ENCODE measurements at regions not wholly inside any gene's neighbourhood (a gene's known extent, or its start where the extent isn't known, plus 50 kb on each side); places are given as distances from the start of the nearest gene placed in this dataset.

GRCh38 chr3:68135067-68135466 is 480.7 kb upstream of the SUCLG2 start:
- no peak for TF ChIP-seq SIN3A (IDR thresholded peaks at IDR 0.05; ENCODE audit: borderline replicate concordance, low read depth, low read length)
- TF ChIP-seq TEAD4 (IDR thresholded peaks at IDR 0.05; ENCODE audit: borderline replicate concordance, insufficient read depth): no peak
- no peak for TF ChIP-seq MAX (IDR thresholded peaks at IDR 0.05; ENCODE audit: low read depth)
- no peak for TF ChIP-seq USF1 (IDR thresholded peaks at IDR 0.05; ENCODE audit: borderline replicate concordance, low read depth)
- no peak for TF ChIP-seq FOXM1 (IDR thresholded peaks at IDR 0.05; ENCODE audit: low read depth)
- no peak for TF ChIP-seq CTCF (IDR thresholded peaks at IDR 0.05)
- TF ChIP-seq USF2 (IDR thresholded peaks at IDR 0.05; ENCODE audit: borderline replicate concordance, low read depth, low read length): no peak
- TF ChIP-seq EP300 (IDR thresholded peaks at IDR 0.05; ENCODE audit: borderline replicate concordance in 1 of 2, low read depth in 1 of 2, low read length in 1 of 2): no peak
- no peak for TF ChIP-seq RCOR1 (IDR thresholded peaks at IDR 0.05; ENCODE audit: low read length)
- no peak for TF ChIP-seq REST (IDR thresholded peaks at IDR 0.05; ENCODE audit: low read depth, low read length)
- TF ChIP-seq POLR2AphosphoS5 (IDR thresholded peaks at IDR 0.05; ENCODE audit: low read depth, low read length): no peak
